Spinal cord (tissue), 9 donors: ENCODE measurements at regions not wholly inside any gene's neighbourhood (a gene's known extent, or its start where the extent isn't known, plus 50 kb on each side); places are given as distances from the start of the nearest gene placed in this dataset.
A peak's percentile ranks its signal among the peaks of the same experiment; 100 is the strongest.

ENCODE experiments used
- DNase-seq, 6 donors: peaks; one replicate each; pipeline versions ENCODE4 v3.0.0 to v3.0.0-alpha.2; 2013 to 2015; ENCODE audit warnings: low spot score in 6 of 6, low read depth in 4 of 6
- H3K27ac ChIP-seq: one replicate; pipeline ENCODE4 v1.5.1; 2013; ENCODE audit warnings: low read depth, low read length, control low read depth
- H3K27me3 ChIP-seq: one replicate; pipeline ENCODE4 v1.6.1; 2013; ENCODE audit warnings: low read length; ENCODE audit not compliant: control insufficient read depth, insufficient read depth
- H3K36me3 ChIP-seq: one replicate; pipeline ENCODE4 v1.6.1; 2013; ENCODE audit warnings: low read length; ENCODE audit not compliant: control insufficient read depth, insufficient read depth
- H3K4me1 ChIP-seq: one replicate; pipeline ENCODE4 v1.6.1; 2013; ENCODE audit warnings: low read length; ENCODE audit not compliant: control insufficient read depth, insufficient read depth
- H3K4me3 ChIP-seq: one replicate; pipeline ENCODE4 v1.5.1; 2013; ENCODE audit warnings: low read depth, low read length, control low read depth
- H3K9me3 ChIP-seq: one replicate; pipeline ENCODE4 v1.6.1; 2013; ENCODE audit warnings: low read length; ENCODE audit not compliant: control insufficient read depth, insufficient read depth
- WGBS: methylation state at CpG from one replicate; pipeline ENCODE4 v1.1.5; 2013; ENCODE audit warnings: missing lambda C conversion rate; ENCODE audit not compliant: insufficient coverage; 5-methylcytosine and 5-hydroxymethylcytosine counted together
- donor health status: healthy.

GRCh38 chr16:16879567-16880251 lies 500.8 kb downstream of the NPIPA7 start:
- Histone ChIP-seq H3K27ac (no peak overlapping the region), H3K4me1 (peaks cover 3% of the 10 kb centered on the region)
- WGBS: 85% methylated on average over 4 of the region's 8 CpGs

GRCh38 chr16:16881814-16882213 lies 502.9 kb downstream of the NPIPA7 start:
- no CpG with 5 or more reads among the region's 7 CpGs for WGBS
- Histone ChIP-seq H3K27ac (no peak overlapping the region), H3K27me3 (no peaks in the 10 kb centered on the region), H3K9me3 (no peaks in the 10 kb centered on the region), H3K36me3 (no peaks in the 10 kb centered on the region), H3K4me1 (peaks cover 3% of the 10 kb centered on the region), H3K4me3 (no peak overlapping the region)
- DNase-seq: peak in 1 of 6 donors; percentile 26

More at GRCh38 chr16:16879567-16880251, 500.8 kb downstream of the NPIPA7 start:
- Histone ChIP-seq H3K36me3 (no peaks in the 10 kb centered on the region), H3K4me3 (no peak overlapping the region), H3K27me3 (no peaks in the 10 kb centered on the region), H3K9me3 (no peaks in the 10 kb centered on the region)
- no peak for DNase-seq

GRCh38 chr16:16882766-16883165 lies 503.8 kb downstream of the NPIPA7 start:
- no peak overlapping the region for H3K4me3 ChIP-seq
- H3K36me3 ChIP-seq: no peaks in the 10 kb centered on the region
- no peak for DNase-seq
- H3K27ac ChIP-seq: no peak overlapping the region
- no peaks in the 10 kb centered on the region for H3K9me3 ChIP-seq
- H3K4me1 ChIP-seq: peaks cover 3% of the 10 kb centered on the region
- H3K27me3 ChIP-seq: no peaks in the 10 kb centered on the region
- 100% methylated on average over 1 of the region's 3 CpGs for WGBS

- Histone ChIP-seq H3K36me3 (no peaks in the 10 kb centered on the region), H3K4me1 (peaks cover 3% of the 10 kb centered on the region), H3K4me3 (no peak overlapping the region), H3K27me3 (no peaks in the 10 kb centered on the region), H3K27ac (no peak overlapping the region), H3K9me3 (no peaks in the 10 kb centered on the region)
- WGBS: 100% methylated on average over 1 of the region's 1 CpG
- DNase-seq: no peak
These were observed 505.5 kb downstream of the NPIPA7 start for GRCh38 chr16:16884451-16884850.

- Histone ChIP-seq H3K27me3 (no peaks in the 10 kb centered on the region), H3K4me1 (no peaks in the 10 kb centered on the region), H3K4me3 (no peak overlapping the region), H3K27ac (no peak overlapping the region), H3K36me3 (no peaks in the 10 kb centered on the region), H3K9me3 (no peaks in the 10 kb centered on the region)
- 100% methylated on average over 3 of the region's 4 CpGs for WGBS
- no peak for DNase-seq
These were observed 508.3 kb downstream of the NPIPA7 start for GRCh38 chr16:16887193-16887592.

GRCh38 chr16:16890964-16891363 lies 512.0 kb downstream of the NPIPA7 start:
- no CpG with 5 or more reads among the region's 2 CpGs for WGBS
- DNase-seq: no peak
- Histone ChIP-seq H3K27ac (no peak overlapping the region), H3K9me3 (no peaks in the 10 kb centered on the region), H3K4me1 (no peaks in the 10 kb centered on the region), H3K36me3 (no peaks in the 10 kb centered on the region), H3K4me3 (no peak overlapping the region), H3K27me3 (no peaks in the 10 kb centered on the region)

GRCh38 chr16:16904601-16905000 lies 525.7 kb downstream of the NPIPA7 start:
- no peaks in the 10 kb centered on the region for H3K27me3 ChIP-seq
- no peak overlapping the region for H3K27ac ChIP-seq
- H3K36me3 ChIP-seq: no peaks in the 10 kb centered on the region
- H3K4me3 ChIP-seq: no peak overlapping the region
- DNase-seq: peak in 1 of 6 donors; percentile 71
- H3K9me3 ChIP-seq: peaks cover 9% of the 10 kb centered on the region
- no CpG with 5 or more reads among the region's 1 CpG for WGBS
- H3K4me1 ChIP-seq: no peaks in the 10 kb centered on the region

- WGBS: 77% methylated on average over 1 of the region's 3 CpGs
- H3K9me3 ChIP-seq: peaks cover 9% of the 10 kb centered on the region
- DNase-seq: no peak
- no peak overlapping the region for H3K4me3 ChIP-seq
- H3K4me1 ChIP-seq: no peaks in the 10 kb centered on the region
- H3K36me3 ChIP-seq: no peaks in the 10 kb centered on the region
- H3K27me3 ChIP-seq: no peaks in the 10 kb centered on the region
- H3K27ac ChIP-seq: no peak overlapping the region
These were observed 526.9 kb downstream of the NPIPA7 start for GRCh38 chr16:16905850-16906249.

GRCh38 chr16:16907089-16907488 lies 528.1 kb downstream of the NPIPA7 start:
- H3K27ac ChIP-seq: no peak overlapping the region
- no peaks in the 10 kb centered on the region for H3K27me3 ChIP-seq
- no peak for DNase-seq
- no peak overlapping the region for H3K4me3 ChIP-seq
- peaks cover 4% of the 10 kb centered on the region for H3K9me3 ChIP-seq
- H3K36me3 ChIP-seq: no peaks in the 10 kb centered on the region
- no peaks in the 10 kb centered on the region for H3K4me1 ChIP-seq

GRCh38 chr16:16908077-16908476 lies 529.1 kb downstream of the NPIPA7 start:
- Histone ChIP-seq H3K9me3 (no peaks in the 10 kb centered on the region), H3K27ac (no peak overlapping the region), H3K4me3 (no peak overlapping the region), H3K4me1 (no peaks in the 10 kb centered on the region), H3K27me3 (no peaks in the 10 kb centered on the region), H3K36me3 (no peaks in the 10 kb centered on the region)
- WGBS: 68% methylated on average over 3 of the region's 5 CpGs
- no peak for DNase-seq
